ENCODE measurements at regions not wholly inside any gene's neighbourhood (a gene's known extent, or its start where the extent isn't known, plus 50 kb on each side); places are given as distances from the start of the nearest gene placed in this dataset.
"Not testable (repeated sequence)": the region's sequence is repeated elsewhere in the genome, so short reads cannot be mapped to it uniquely, and the experiment has no call there.

GRCh38 chr7:91717681-91718470 lies 162.6 kb downstream of the MTERF1 start:
- DNase-seq: no peak

- no peak for DNase-seq
These were observed 161.5 kb downstream of the MTERF1 start for GRCh38 chr7:91719008-91719407.

GRCh38 chr7:91720260-91720937 lies 160.1 kb downstream of the MTERF1 start:
- no peak for DNase-seq

- DNase-seq: no peak
These were observed 157.7 kb downstream of the MTERF1 start for GRCh38 chr7:91722831-91723230.

- not testable (repeated sequence) for DNase-seq
These were observed 151.5 kb downstream of the MTERF1 start for GRCh38 chr7:91729046-91729445.

- DNase-seq: no peak
These were observed 148.5 kb downstream of the MTERF1 start for GRCh38 chr7:91731976-91732375.

- no peak for DNase-seq
These were observed 131.1 kb downstream of the MTERF1 start for GRCh38 chr7:91749418-91749817.

GRCh38 chr7:91750091-91750490 lies 130.4 kb downstream of the MTERF1 start:
- DNase-seq: no peak

GRCh38 chr7:91752102-91752501 lies 128.4 kb downstream of the MTERF1 start:
- DNase-seq: no peak

GRCh38 chr7:91754280-91754679 lies 126.2 kb downstream of the MTERF1 start:
- DNase-seq: not testable (repeated sequence)

GRCh38 chr7:91755121-91755520 lies 125.4 kb downstream of the MTERF1 start:
- DNase-seq: not testable (repeated sequence)

GRCh38 chr7:91759205-91759863 lies 121.2 kb downstream of the MTERF1 start:
- DNase-seq: no peak

GRCh38 chr7:91767820-91768219 lies 112.7 kb downstream of the MTERF1 start:
- DNase-seq: no peak

GRCh38 chr7:91771394-91771793 lies 109.1 kb downstream of the MTERF1 start:
- DNase-seq: no peak

- DNase-seq: no peak
These were observed 108.3 kb downstream of the MTERF1 start for GRCh38 chr7:91771921-91772815.

- DNase-seq: no peak
These were observed 104.3 kb downstream of the MTERF1 start for GRCh38 chr7:91776171-91776570.

- no peak for DNase-seq
These were observed 103.0 kb downstream of the MTERF1 start for GRCh38 chr7:91777522-91777921.

- DNase-seq: no peak
These were observed 102.1 kb downstream of the MTERF1 start for GRCh38 chr7:91778416-91778815.

- DNase-seq: no peak
These were observed 100.0 kb downstream of the MTERF1 start for GRCh38 chr7:91780521-91780920.

GRCh38 chr7:91784469-91784868 lies 96.0 kb downstream of the MTERF1 start:
- DNase-seq: peak in 1 of 2 experiments; percentile 10

GRCh38 chr7:91787931-91788330 lies 92.6 kb downstream of the MTERF1 start:
- DNase-seq: no peak

- DNase-seq: no peak
These were observed 91.4 kb downstream of the MTERF1 start for GRCh38 chr7:91789086-91789485.

GRCh38 chr7:91789558-91789957 lies 90.9 kb downstream of the MTERF1 start:
- DNase-seq: no peak
